Activated CD8-positive, alpha-beta memory T cell treated with anti-CD3 and anti-CD28 coated beads, Interleukin-2, amount 10 ng/mL, durations not matched to agents 7 days and 5 days (primary cell): ENCODE measurements at regions not wholly inside any gene's neighbourhood (a gene's known extent, or its start where the extent isn't known, plus 50 kb on each side); places are given as distances from the start of the nearest gene placed in this dataset.
"Not testable (repeated sequence)": the region's sequence is repeated elsewhere in the genome, so short reads cannot be mapped to it uniquely, and the experiment has no call there.

Source experiments
- ATAC-seq: fragments of 150-1000 bp; cut with Tn5 transposase; one replicate; pipeline ENCODE4 v1.10.0; 2021; ENCODE audit warnings: moderate library complexity
- CTCF ChIA-PET: fragments of 350-600 bp; sonication (Branson Sonifier 250); formaldehyde crosslinking; loops from one replicate; lab custom pipeline; 2021; ENCODE audit warnings: antibody characterized with exemption; lab: Charles Lee
- DNase-seq: peaks from one replicate; pipeline ENCODE4 v3.0.0-alpha.2; 2020
- H3K27ac Mint-ChIP-seq: one replicate; pipeline ENCODE4 v1.8.0; 2021; ENCODE audit warnings: mild to moderate bottlenecking, mixed read lengths
- H3K27me3 Mint-ChIP-seq: one replicate; pipeline ENCODE4 v1.8.0; 2021; ENCODE audit warnings: mixed read lengths
- H3K36me3 Mint-ChIP-seq: one replicate; pipeline ENCODE4 v1.8.0; 2021; ENCODE audit warnings: mild to moderate bottlenecking, mixed read lengths
- H3K4me1 Mint-ChIP-seq: one replicate; pipeline ENCODE4 v1.8.0; 2021; ENCODE audit warnings: mixed read lengths
- H3K4me3 Mint-ChIP-seq: one replicate; pipeline ENCODE4 v1.8.0; 2021; ENCODE audit warnings: mild to moderate bottlenecking, moderate library complexity, mixed read lengths
- H3K9me3 Mint-ChIP-seq: one replicate; pipeline ENCODE4 v1.8.0; 2022; ENCODE audit warnings: low read depth, mixed read lengths

DNA sequence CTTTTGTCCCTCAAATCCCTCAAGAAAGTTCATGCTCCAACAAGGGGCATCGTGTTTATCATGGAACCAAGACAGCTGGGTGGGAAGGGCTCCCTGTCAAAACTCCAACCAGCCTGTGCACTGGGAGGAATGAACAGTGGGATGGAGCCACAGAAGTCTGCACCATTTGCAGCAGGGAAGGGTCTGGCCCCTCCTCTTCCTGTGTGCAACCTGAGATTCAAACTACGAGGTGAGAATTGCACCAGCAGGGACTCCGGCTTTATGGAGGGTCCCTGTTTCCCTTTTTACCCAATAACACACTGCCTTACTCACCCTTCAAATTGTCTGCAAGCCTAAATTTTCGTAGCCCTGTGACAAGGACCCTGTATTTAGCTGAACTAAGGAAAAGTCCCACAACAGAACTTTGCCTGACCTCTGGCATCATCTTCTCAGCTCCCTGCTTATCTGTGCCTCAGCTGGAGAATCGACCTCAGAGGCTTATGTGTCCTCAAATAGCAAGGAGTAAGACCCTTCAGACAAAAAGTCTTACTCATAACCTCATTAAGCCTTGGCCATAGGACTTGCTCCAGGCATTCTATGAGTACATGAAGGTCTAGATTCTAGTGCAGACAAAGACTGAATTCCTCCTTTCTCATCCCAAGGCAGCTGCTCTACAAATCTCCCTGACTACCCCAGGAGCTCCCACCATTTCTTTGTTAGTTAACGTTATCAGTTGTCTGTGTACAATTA, 178.3 kb upstream of the SERPINE2 start:
- H3K36me3 Mint-ChIP-seq, result no peaks in the 10 kb centered on the region
- DNase-seq (no peak), ATAC-seq (no peak)
- peaks cover 26% of the 10 kb centered on the region for H3K27me3 Mint-ChIP-seq
- CTCF ChIA-PET, result no interaction called here
- no peak overlapping the region for H3K27ac Mint-ChIP-seq
- no peaks in the 10 kb centered on the region for H3K9me3 Mint-ChIP-seq
- H3K4me1 Mint-ChIP-seq, result peaks cover 4% of the 10 kb centered on the region
- no peak overlapping the region for H3K4me3 Mint-ChIP-seq

DNA sequence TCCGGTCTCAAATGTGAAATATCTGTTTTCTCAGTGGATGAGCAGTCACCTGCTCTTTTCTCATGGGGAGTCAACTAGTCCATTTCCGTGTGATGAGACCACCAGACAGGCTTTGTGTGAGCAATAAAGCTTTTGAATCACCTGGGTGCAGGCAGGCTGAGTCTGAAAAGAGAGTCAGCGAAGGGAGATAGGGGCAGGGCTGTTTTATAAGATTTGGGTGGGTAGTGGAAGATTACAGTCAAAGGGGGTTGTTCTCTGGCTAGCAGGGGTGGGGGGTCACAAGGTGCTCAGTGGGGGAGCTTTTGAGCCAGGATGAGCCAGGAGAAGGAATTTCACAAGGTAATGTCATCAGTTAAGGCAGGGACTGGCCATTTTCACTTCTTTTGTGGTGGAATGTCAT, 176.5 kb upstream of the SERPINE2 start:
- H3K4me3 Mint-ChIP-seq, H3K4me1 Mint-ChIP-seq, H3K9me3 Mint-ChIP-seq, H3K36me3 Mint-ChIP-seq, DNase-seq, H3K27ac Mint-ChIP-seq, ATAC-seq: not testable (repeated sequence)
- H3K27me3 Mint-ChIP-seq, result peaks cover 11% of the 10 kb centered on the region
- CTCF ChIA-PET, result interaction anchor here (1.9 kb wide), 1 partner anchor 245 kb away, joined by 4 read pairs; no protein-coding TSS in a partner anchor

DNA sequence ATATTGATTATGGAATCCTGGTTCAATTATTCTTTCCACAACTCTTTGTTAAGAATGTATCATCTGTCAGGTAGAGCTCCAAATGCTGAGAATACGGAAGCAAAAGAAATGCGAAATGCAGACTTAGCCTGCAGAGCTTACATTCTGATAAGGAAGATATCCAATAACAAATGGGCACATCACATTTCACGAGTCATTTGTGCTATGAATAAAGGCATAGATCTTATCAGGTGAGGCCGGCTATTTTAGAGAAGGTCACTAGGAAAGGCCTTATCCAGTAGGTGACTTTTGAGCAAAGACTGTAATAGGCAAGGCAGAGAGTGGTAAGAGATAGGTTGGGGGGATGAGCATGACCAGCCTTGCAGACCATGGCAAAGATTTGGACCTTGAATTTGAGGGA, 174.3 kb upstream of the SERPINE2 start:
- Mint-ChIP-seq H3K9me3 (no peaks in the 10 kb centered on the region), H3K4me1 (no peaks in the 10 kb centered on the region), H3K27me3 (peaks cover 8% of the 10 kb centered on the region), H3K36me3 (no peaks in the 10 kb centered on the region), H3K4me3 (no peak overlapping the region), H3K27ac (no peak overlapping the region)
- ATAC-seq, result no peak
- CTCF ChIA-PET, result no interaction called here
- DNase-seq, result no peak

DNA sequence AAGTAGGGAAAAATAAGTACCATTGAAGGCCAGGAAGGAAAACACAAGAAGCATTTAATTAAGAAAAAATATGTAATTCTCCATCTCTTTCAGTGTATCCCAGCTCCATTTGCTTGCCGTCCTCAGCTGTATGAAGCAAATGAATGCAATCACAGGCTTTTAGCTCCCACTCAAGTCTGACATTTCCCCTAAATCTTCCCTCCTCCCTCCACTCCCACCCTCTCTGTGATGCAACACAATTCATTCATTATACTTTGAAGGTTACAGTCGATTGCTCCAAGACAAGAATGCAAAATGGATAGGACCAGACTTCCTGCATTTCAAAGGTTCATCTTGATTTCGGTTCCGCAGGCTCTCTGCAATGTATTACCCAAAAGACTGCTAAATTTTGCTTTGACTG, 172.7 kb upstream of the SERPINE2 start:
- H3K27me3 Mint-ChIP-seq, result peaks cover 10% of the 10 kb centered on the region
- no peaks in the 10 kb centered on the region for H3K36me3 Mint-ChIP-seq
- DNase-seq, result no peak

DNA sequence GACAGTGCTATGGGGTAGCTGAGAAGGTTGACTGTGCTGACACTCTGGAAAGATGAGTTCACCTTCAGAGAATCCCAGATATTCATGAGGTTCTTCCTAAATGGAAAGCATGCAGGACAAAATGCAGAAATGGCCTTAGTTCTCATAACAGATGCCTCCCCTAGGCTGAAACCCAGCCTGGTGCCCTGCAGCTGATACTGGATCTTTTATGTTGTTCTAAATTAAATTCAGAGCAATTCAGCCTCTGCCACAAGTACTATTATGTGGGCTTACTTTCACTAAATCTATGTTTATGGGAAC, 172.0 kb upstream of the SERPINE2 start:
- Mint-ChIP-seq H3K4me1 (no peaks in the 10 kb centered on the region), H3K36me3 (no peaks in the 10 kb centered on the region), H3K27ac (no peak overlapping the region), H3K4me3 (no peak overlapping the region), H3K27me3 (peaks cover 15% of the 10 kb centered on the region), H3K9me3 (no peaks in the 10 kb centered on the region)
- CTCF ChIA-PET, result no interaction called here
- DNase-seq (no peak), ATAC-seq (no peak)

More for the DNA sequence above, 172.7 kb upstream of the SERPINE2 start:
- no peaks in the 10 kb centered on the region for H3K4me1 Mint-ChIP-seq
- no peak overlapping the region for H3K27ac Mint-ChIP-seq
- no peak for ATAC-seq
- CTCF ChIA-PET, result no interaction called here
- no peak overlapping the region for H3K4me3 Mint-ChIP-seq
- no peaks in the 10 kb centered on the region for H3K9me3 Mint-ChIP-seq

- ATAC-seq (no peak), DNase-seq (no peak)
- Mint-ChIP-seq H3K4me1 (no peaks in the 10 kb centered on the region), H3K4me3 (no peak overlapping the region), H3K36me3 (no peaks in the 10 kb centered on the region), H3K27ac (no peak overlapping the region), H3K27me3 (peaks cover 15% of the 10 kb centered on the region), H3K9me3 (no peaks in the 10 kb centered on the region)
- CTCF ChIA-PET, result no interaction called here
Observed at GRCh38 chr2:224210286-224211180, 171.4 kb upstream of the SERPINE2 start.

DNA sequence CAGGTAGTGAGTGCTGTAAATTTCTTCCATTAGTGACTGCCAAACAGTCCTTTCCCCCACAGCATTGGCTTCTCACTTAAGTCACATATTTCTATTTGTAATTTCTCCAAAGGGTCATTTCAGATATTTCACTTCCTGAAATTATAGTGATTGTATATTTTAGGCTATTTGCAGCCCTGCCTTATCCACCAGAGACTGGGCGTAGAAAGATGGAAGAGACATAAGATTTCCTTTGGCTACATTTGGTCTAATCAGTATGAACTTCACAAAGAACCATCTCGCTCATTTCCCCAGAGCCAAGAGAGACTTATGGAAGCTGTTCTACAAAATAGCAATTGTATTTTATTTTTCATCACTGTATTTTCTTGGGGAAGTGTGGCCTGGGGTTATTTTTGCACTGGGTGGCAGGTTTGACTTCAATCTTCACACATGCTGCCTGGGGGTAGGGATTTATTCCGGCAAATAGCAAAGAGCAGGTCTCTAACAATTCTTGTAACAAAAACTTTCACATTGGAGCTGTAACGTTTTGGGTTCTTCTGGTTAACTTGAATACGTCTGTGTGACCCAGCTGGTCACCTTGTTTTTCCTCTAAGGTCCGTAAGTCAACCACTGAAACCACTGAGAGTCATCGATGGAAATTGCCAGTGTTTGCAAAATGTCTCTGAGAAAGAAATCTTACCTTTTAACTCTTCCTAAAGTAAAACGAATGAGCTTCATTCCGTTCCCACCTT, 170.6 kb upstream of the SERPINE2 start:
- Mint-ChIP-seq H3K4me1 (no peaks in the 10 kb centered on the region), H3K9me3 (no peaks in the 10 kb centered on the region), H3K4me3 (no peak overlapping the region), H3K27ac (no peak overlapping the region), H3K36me3 (no peaks in the 10 kb centered on the region), H3K27me3 (peaks cover 16% of the 10 kb centered on the region)
- CTCF ChIA-PET, result no interaction called here
- DNase-seq (no peak), ATAC-seq (no peak)

- H3K9me3 Mint-ChIP-seq, result no peaks in the 10 kb centered on the region
- H3K36me3 Mint-ChIP-seq, result no peaks in the 10 kb centered on the region
- ATAC-seq, result no peak
- H3K4me1 Mint-ChIP-seq, result no peaks in the 10 kb centered on the region
- H3K4me3 Mint-ChIP-seq, result no peak overlapping the region
- H3K27me3 Mint-ChIP-seq, result peaks cover 19% of the 10 kb centered on the region
- no peak for DNase-seq
- CTCF ChIA-PET, result no interaction called here
- H3K27ac Mint-ChIP-seq, result no peak overlapping the region
Observed at GRCh38 chr2:224208443-224208842, 169.4 kb upstream of the SERPINE2 start.

- Mint-ChIP-seq H3K27me3 (peaks cover 17% of the 10 kb centered on the region), H3K4me3 (no peak overlapping the region), H3K27ac (no peak overlapping the region), H3K36me3 (no peaks in the 10 kb centered on the region), H3K4me1 (no peaks in the 10 kb centered on the region), H3K9me3 (no peaks in the 10 kb centered on the region)
- DNase-seq (no peak), ATAC-seq (no peak)
- CTCF ChIA-PET, result no interaction called here
Observed at GRCh38 chr2:224208007-224208406, 168.9 kb upstream of the SERPINE2 start.

DNA sequence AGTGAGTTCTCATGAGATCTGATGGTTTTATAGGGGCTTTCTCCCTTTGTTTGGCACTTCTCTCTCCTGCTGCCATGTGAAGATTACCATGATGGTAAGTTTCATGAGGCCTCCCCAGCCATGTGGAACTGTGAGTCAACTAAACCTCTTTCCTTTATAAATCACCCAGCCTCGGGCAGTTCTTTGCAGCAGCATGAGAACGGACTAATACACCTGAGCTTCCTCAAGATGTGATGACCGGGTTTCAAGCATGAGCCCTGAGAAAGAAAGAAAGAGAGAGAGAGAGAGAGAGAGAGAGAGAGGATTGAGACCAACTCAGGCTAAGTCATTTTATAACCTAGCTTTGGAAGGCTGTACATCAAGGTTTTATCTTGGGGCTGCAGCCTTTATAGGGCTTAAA, 167.7 kb upstream of the SERPINE2 start:
- Mint-ChIP-seq H3K27ac (no peak overlapping the region), H3K4me1 (no peaks in the 10 kb centered on the region), H3K27me3 (peaks cover 13% of the 10 kb centered on the region), H3K9me3 (no peaks in the 10 kb centered on the region), H3K4me3 (no peak overlapping the region), H3K36me3 (no peaks in the 10 kb centered on the region)
- CTCF ChIA-PET, result no interaction called here
- DNase-seq, result no peak
- no peak for ATAC-seq

GRCh38 chr2:224202281-224202865, 163.3 kb upstream of the SERPINE2 start:
- Mint-ChIP-seq H3K36me3 (no peaks in the 10 kb centered on the region), H3K27me3 (peaks cover 13% of the 10 kb centered on the region), H3K4me1 (no peaks in the 10 kb centered on the region), H3K27ac (no peak overlapping the region), H3K9me3 (no peaks in the 10 kb centered on the region), H3K4me3 (no peak overlapping the region)
- ATAC-seq, result no peak
- no peak for DNase-seq
- CTCF ChIA-PET, result no interaction called here

- CTCF ChIA-PET, result no interaction called here
- Mint-ChIP-seq H3K27ac (no peak overlapping the region), H3K27me3 (no peaks in the 10 kb centered on the region), H3K9me3 (no peaks in the 10 kb centered on the region), H3K36me3 (no peaks in the 10 kb centered on the region), H3K4me1 (no peaks in the 10 kb centered on the region), H3K4me3 (no peak overlapping the region)
- ATAC-seq, result no peak
- no peak for DNase-seq
Observed at GRCh38 chr2:224198436-224198835, 159.3 kb upstream of the SERPINE2 start.

- CTCF ChIA-PET, result no interaction called here
- H3K27ac Mint-ChIP-seq, result no peak overlapping the region
- H3K27me3 Mint-ChIP-seq, result no peaks in the 10 kb centered on the region
- no peak for ATAC-seq
- no peak overlapping the region for H3K4me3 Mint-ChIP-seq
- no peaks in the 10 kb centered on the region for H3K9me3 Mint-ChIP-seq
- H3K4me1 Mint-ChIP-seq, result no peaks in the 10 kb centered on the region
- no peaks in the 10 kb centered on the region for H3K36me3 Mint-ChIP-seq
- DNase-seq, result no peak
Observed at GRCh38 chr2:224196810-224197209, 157.7 kb upstream of the SERPINE2 start.
